K562 (cell line): ENCODE measurements at regions not wholly inside any gene's neighbourhood (a gene's known extent, or its start where the extent isn't known, plus 50 kb on each side); places are given as distances from the start of the nearest gene placed in this dataset.

Source experiments
- ATAC-seq: fragments of 200-7000 bp; cut with Tn5 transposase; 3 replicates; pipeline ENCODE4 v1.9.1; 2020; ENCODE audit warnings: moderate library complexity
- BruUV-seq: library from RNA; stranded (reverse); fragments of 400-500 nt; replicated peaks from 2 replicates; lab custom pipeline; 2021; lab: Mats Ljungman, UMichigan
- CTCF ChIA-PET: fragments of 300-600 bp; formaldehyde crosslinking; extraction: SDS; loops from one replicate; lab custom pipeline; 2021; ENCODE audit warnings: low intra/inter-chr PET ratio; lab: Yijun Ruan, JAX
- POLR2A ChIA-PET: fragments of 300-600, 350-650 bp; sonication (Branson Sonifier 250); formaldehyde crosslinking; extraction: SDS; loops from one replicate; lab custom pipeline; 2021; ENCODE audit warnings: antibody characterized with exemption, inconsistent platforms; lab: Yijun Ruan, JAX
- DNase-seq, 4 experiments: peaks; one replicate each; pipeline versions ENCODE4 v3.0.0 to v3.0.0-alpha.2; 2011 to 2018; ENCODE audit warnings: low spot score in 3 of 4, mixed read lengths in 3 of 4; ENCODE audit errors: extremely low read depth in 1 of 4
- FAIRE-seq: peaks from 2 replicates; lab custom pipeline; 2011; peaks lifted over from hg19 to GRCh38; lab: Jason Lieb, UNC
- H2AFZ ChIP-seq: 2 replicates; pipeline ENCODE4 v1.6.0; 2011; ENCODE audit warnings: low read depth, low read length, control low read depth, inconsistent platforms
- H3K27ac ChIP-seq: fragments of 200-600 bp; 3 replicates; pipeline ENCODE4 v1.8.0; 2011; ENCODE audit warnings: low read depth, mild to moderate bottlenecking, control low read depth, inconsistent platforms, low read length, moderate library complexity, mixed read lengths; ENCODE audit errors: extremely low read depth
- H3K27me3 ChIP-seq, 2 experiments: fragments of 300-600 bp in 1 of 2; 2 replicates in 1 of 2; 3 replicates in 1 of 2; pipeline versions ENCODE4 v1.6.0 to v1.8.0; 2011; ENCODE audit warnings: inconsistent platforms in 2 of 2, low read length in 2 of 2, mild to moderate bottlenecking in 1 of 2, mixed read lengths in 1 of 2, moderate library complexity in 1 of 2; ENCODE audit not compliant: control insufficient read depth in 2 of 2, insufficient read depth in 2 of 2
- H3K36me3 ChIP-seq: fragments of 300-600 bp; 3 replicates; pipeline ENCODE4 v1.8.0; 2011; ENCODE audit warnings: mild to moderate bottlenecking, low read length, inconsistent platforms; ENCODE audit not compliant: control insufficient read depth, insufficient read depth
- H3K4me1 ChIP-seq, 2 experiments: fragments of 200-600 bp in 1 of 2; replicated peaks in 1 of 2; 2 replicates in 1 of 2; 3 replicates in 1 of 2; pipeline versions ENCODE4 v1.5.1 to v1.8.0; 2011; ENCODE audit warnings: inconsistent platforms in 2 of 2, low read length in 2 of 2, mild to moderate bottlenecking in 1 of 2, mixed read lengths in 1 of 2, moderate library complexity in 1 of 2; ENCODE audit not compliant: control insufficient read depth in 2 of 2, insufficient read depth in 2 of 2
- H3K4me2 ChIP-seq: 2 replicates; pipeline ENCODE4 v1.6.1; 2011; ENCODE audit warnings: low read length, control low read depth, inconsistent platforms, mixed read lengths; ENCODE audit not compliant: insufficient read depth
- H3K4me3 ChIP-seq: fragments of 200-600 bp; sonication (generic), shearing (Covaris generic); 2 replicates; pipeline ENCODE4 v1.5.1; 2016; ENCODE audit warnings: control low read depth, inconsistent platforms
- H3K79me2 ChIP-seq: fragments of 200-600 bp; 3 replicates; pipeline ENCODE4 v1.8.0; 2011; ENCODE audit warnings: low read length, inconsistent platforms; ENCODE audit not compliant: control insufficient read depth, insufficient read depth
- H3K9ac ChIP-seq, 2 experiments: 2 replicates each; pipeline versions ENCODE4 v1.6.0 to v1.6.1; 2011; ENCODE audit warnings: low read depth in 2 of 2, low read length in 2 of 2, control low read depth in 1 of 2, inconsistent platforms in 1 of 2, mild to moderate bottlenecking in 1 of 2, mixed read lengths in 1 of 2; ENCODE audit not compliant: insufficient read depth in 1 of 2
- H3K9me1 ChIP-seq: one replicate; pipeline ENCODE4 v1.6.0; 2011; ENCODE audit warnings: inconsistent platforms, mild to moderate bottlenecking, low read length, moderate library complexity; ENCODE audit not compliant: control insufficient read depth, insufficient read depth
- H3K9me3 ChIP-seq: replicated peaks from 2 replicates; pipeline ENCODE4 v1.5.1; 2011; ENCODE audit warnings: low read depth, low read length, inconsistent platforms; ENCODE audit not compliant: control insufficient read depth, insufficient read depth
- H4K20me1 ChIP-seq: replicated peaks from 2 replicates; pipeline ENCODE4 v1.6.1; 2011; ENCODE audit warnings: low read length, inconsistent platforms, mixed read lengths; ENCODE audit not compliant: control insufficient read depth, insufficient read depth
- CBX2 ChIP-seq: fragments of 200-600 bp; sonication (generic); IDR thresholded peaks from one replicate; pipeline ENCODE4 v1.6.1; 2012; ENCODE audit warnings: mild to moderate bottlenecking, low read length, inconsistent platforms; ENCODE audit not compliant: insufficient read depth, poor library complexity, severe bottlenecking
- IRF2 ChIP-seq: sonication (generic); formaldehyde crosslinking; IDR thresholded peaks from 2 replicates; pipeline ENCODE4 v1.8.1; 2022; ENCODE audit warnings: mild to moderate bottlenecking, missing genetic modification reagents
- POLR2H ChIP-seq: IDR thresholded peaks from 2 replicates; pipeline ENCODE4 v1.6.1; 2016; ENCODE audit warnings: missing genetic modification characterization, low read depth, mild to moderate bottlenecking, control low read depth, missing compliant biosample characterization, moderate library complexity
- RAD21 ChIP-seq, 2 experiments: fragments of 250-450 bp in 1 of 2; fragments of 450-650 bp in 1 of 2; sonication (Bioruptor Pico) in 1 of 2; formaldehyde crosslinking in 1 of 2; IDR thresholded peaks in 1 of 2; conservative IDR thresholded peaks in 1 of 2; 2 replicates each; pipeline versions ENCODE4 v1.4.0 to v1.8.0; 2020 to 2022; ENCODE audit warnings: mild to moderate bottlenecking in 2 of 2, moderate library complexity in 1 of 2
- SNRNP70 ChIP-seq: fragments of 200-400 bp; formaldehyde crosslinking; optimal IDR thresholded peaks from 2 replicates; pipeline ENCODE3; 2017; ENCODE audit warnings: low read depth, low read length
- ZBTB1 ChIP-seq: sonication (generic); formaldehyde crosslinking; IDR thresholded peaks from 2 replicates; pipeline ENCODE4 v1.8.1; 2023; ENCODE audit warnings: missing genetic modification reagents, low read depth, mild to moderate bottlenecking, borderline replicate concordance
- ZNF133 ChIP-seq: fragments of 250-450 bp; sonication (Bioruptor Pico); IDR thresholded peaks from 2 replicates; pipeline ENCODE4 v1.4.0; 2020; ENCODE audit warnings: mild to moderate bottlenecking
- ZNF174 ChIP-seq: fragments of 250-450 bp; sonication (Bioruptor Pico); IDR thresholded peaks from 2 replicates; pipeline ENCODE4 v1.4.0; 2020; ENCODE audit warnings: mild to moderate bottlenecking
- ZNF23 ChIP-seq: fragments of 250-450 bp; sonication (Bioruptor Pico); IDR thresholded peaks from 2 replicates; pipeline ENCODE4 v1.4.0; 2020; ENCODE audit warnings: mild to moderate bottlenecking
- ZNF232 ChIP-seq: sonication (generic); formaldehyde crosslinking; IDR thresholded peaks from 2 replicates; pipeline ENCODE4 v1.8.0; 2022; ENCODE audit warnings: mild to moderate bottlenecking, missing genetic modification reagents
- ZNF668 ChIP-seq: fragments of 250-450 bp; sonication (Bioruptor Pico); IDR thresholded peaks from 2 replicates; pipeline ENCODE4 v1.8.0; 2022; ENCODE audit warnings: mild to moderate bottlenecking, inconsistent platforms
- ZNF696 ChIP-seq: fragments of 250-450 bp; sonication (Bioruptor Pico); conservative IDR thresholded peaks from 2 replicates; pipeline ENCODE4 v1.4.0; 2020; ENCODE audit warnings: mild to moderate bottlenecking, moderate library complexity
- WGBS: fragments of 100-300 bp; shearing (Covaris generic); methylation state at CpG from one replicate; pipeline ENCODE4 v1.1.6; 2016; ENCODE audit warnings: low coverage, mixed read lengths; ENCODE audit not compliant: insufficient coverage; ENCODE audit errors: missing lambda C conversion rate; 5-methylcytosine and 5-hydroxymethylcytosine counted together
- in situ Hi-C: fragments of 300-500 bp; cut with MboI; formaldehyde crosslinking; loops from 4 replicates; pipeline ENCODE4 v1.15.0; 2018; ENCODE audit warnings: inconsistent platforms, mixed read lengths
- intact Hi-C: fragments of 100-400 bp; cut with micrococcal nuclease; formaldehyde crosslinking; loops from 2 replicates; pipeline ENCODE4 v1.14.2; 2022
- TF ChIP-seq, protein P1 (sequence below): sonication (generic); formaldehyde crosslinking; IDR thresholded peaks from 2 replicates; pipeline ENCODE4 v1.4.0; 2020; ENCODE audit warnings: mild to moderate bottlenecking, missing genetic modification reagents
- TF ChIP-seq, protein P2 (sequence below): sonication (generic); formaldehyde crosslinking; IDR thresholded peaks from 2 replicates; pipeline ENCODE4 v1.9.0; 2022; ENCODE audit warnings: mild to moderate bottlenecking, missing genetic modification reagents
- TF ChIP-seq, protein P3 (sequence below): fragments of 250-450 bp; sonication (Bioruptor Pico); IDR thresholded peaks from 2 replicates; pipeline ENCODE4 v1.4.0; 2020; ENCODE audit warnings: mild to moderate bottlenecking, moderate library complexity, borderline replicate concordance

DNA sequence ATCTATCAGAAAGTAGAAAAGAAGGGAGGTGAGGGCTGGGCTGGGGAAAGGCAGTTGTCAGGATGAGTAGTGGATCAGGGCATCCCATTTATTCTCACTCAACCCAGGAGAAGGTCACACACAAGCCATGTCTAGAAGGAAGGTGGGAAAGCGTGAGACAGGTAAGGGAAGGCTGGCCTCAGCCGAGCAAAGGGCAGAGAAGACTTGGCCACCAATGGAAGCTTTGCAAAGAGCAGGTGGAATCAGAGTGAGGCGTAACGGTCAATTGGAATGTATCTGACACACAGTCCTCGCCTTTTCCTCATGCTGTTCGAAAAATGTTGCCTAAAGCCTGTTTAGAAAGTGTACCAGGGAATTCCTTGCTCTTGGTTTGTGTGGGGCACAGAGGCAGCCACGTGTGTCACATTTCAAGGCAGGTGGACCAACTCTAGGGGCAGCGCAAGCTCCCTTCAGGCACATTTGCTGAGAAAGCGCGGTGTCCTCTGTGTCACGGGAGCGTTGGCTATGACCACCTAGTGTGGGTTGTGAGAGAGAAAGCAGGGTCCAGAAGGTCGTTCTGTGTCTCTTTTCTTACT, 118.8 kb upstream of the SPATA13 start:
- Histone ChIP-seq H3K36me3 (no peaks in the 10 kb centered on the region), H3K27ac (no peak overlapping the region), H2AFZ (no peak overlapping the region), H4K20me1 (no peaks in the 10 kb centered on the region), H3K4me2 (no peak overlapping the region), H3K27me3 (peaks cover 2 to 5% of the 10 kb centered on the region in 2 experiments; a peak in 1 of 5 replicates), H3K9ac (no peak overlapping the region), H3K9me3 (no peaks in the 10 kb centered on the region), H3K4me3 (no peak overlapping the region), H3K79me2 (no peaks in the 10 kb centered on the region), H3K9me1 (no peaks in the 10 kb centered on the region), H3K4me1 (no peaks in the 10 kb centered on the region)
- TF ChIP-seq IRF2 (CRISPR knock-in tag) = no peak
- TF ChIP-seq POLR2H (tag) = no peak
- TF ChIP-seq ZNF133 (CRISPR knock-in tag) = no peak
- no peak for TF ChIP-seq ZNF23 (CRISPR knock-in tag)
- TF ChIP-seq, protein P1, sequence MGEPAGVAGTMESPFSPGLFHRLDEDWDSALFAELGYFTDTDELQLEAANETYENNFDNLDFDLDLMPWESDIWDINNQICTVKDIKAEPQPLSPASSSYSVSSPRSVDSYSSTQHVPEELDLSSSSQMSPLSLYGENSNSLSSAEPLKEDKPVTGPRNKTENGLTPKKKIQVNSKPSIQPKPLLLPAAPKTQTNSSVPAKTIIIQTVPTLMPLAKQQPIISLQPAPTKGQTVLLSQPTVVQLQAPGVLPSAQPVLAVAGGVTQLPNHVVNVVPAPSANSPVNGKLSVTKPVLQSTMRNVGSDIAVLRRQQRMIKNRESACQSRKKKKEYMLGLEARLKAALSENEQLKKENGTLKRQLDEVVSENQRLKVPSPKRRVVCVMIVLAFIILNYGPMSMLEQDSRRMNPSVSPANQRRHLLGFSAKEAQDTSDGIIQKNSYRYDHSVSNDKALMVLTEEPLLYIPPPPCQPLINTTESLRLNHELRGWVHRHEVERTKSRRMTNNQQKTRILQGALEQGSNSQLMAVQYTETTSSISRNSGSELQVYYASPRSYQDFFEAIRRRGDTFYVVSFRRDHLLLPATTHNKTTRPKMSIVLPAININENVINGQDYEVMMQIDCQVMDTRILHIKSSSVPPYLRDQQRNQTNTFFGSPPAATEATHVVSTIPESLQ (CRISPR knock-in tag) = no peak
- TF ChIP-seq SNRNP70 = no peak
- no peak for TF ChIP-seq ZNF696
- no peak for TF ChIP-seq ZNF174 (CRISPR knock-in tag)
- TF ChIP-seq, protein P2, sequence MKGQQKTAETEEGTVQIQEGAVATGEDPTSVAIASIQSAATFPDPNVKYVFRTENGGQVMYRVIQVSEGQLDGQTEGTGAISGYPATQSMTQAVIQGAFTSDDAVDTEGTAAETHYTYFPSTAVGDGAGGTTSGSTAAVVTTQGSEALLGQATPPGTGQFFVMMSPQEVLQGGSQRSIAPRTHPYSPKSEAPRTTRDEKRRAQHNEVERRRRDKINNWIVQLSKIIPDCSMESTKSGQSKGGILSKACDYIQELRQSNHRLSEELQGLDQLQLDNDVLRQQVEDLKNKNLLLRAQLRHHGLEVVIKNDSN (CRISPR knock-in tag) = no peak
- TF ChIP-seq ZBTB1 (CRISPR knock-in tag) = no peak
- no peak for TF ChIP-seq ZNF668 (CRISPR knock-in tag)
- no peak for TF ChIP-seq RAD21 (CRISPR knock-in tag; conservative IDR thresholded peaks at IDR 0.05 in 1 of 2, IDR thresholded peaks at IDR 0.05 in 1 of 2)
- TF ChIP-seq ZNF232 (CRISPR knock-in tag) = no peak
- TF ChIP-seq CBX2 = no peak
- TF ChIP-seq, protein P3, sequence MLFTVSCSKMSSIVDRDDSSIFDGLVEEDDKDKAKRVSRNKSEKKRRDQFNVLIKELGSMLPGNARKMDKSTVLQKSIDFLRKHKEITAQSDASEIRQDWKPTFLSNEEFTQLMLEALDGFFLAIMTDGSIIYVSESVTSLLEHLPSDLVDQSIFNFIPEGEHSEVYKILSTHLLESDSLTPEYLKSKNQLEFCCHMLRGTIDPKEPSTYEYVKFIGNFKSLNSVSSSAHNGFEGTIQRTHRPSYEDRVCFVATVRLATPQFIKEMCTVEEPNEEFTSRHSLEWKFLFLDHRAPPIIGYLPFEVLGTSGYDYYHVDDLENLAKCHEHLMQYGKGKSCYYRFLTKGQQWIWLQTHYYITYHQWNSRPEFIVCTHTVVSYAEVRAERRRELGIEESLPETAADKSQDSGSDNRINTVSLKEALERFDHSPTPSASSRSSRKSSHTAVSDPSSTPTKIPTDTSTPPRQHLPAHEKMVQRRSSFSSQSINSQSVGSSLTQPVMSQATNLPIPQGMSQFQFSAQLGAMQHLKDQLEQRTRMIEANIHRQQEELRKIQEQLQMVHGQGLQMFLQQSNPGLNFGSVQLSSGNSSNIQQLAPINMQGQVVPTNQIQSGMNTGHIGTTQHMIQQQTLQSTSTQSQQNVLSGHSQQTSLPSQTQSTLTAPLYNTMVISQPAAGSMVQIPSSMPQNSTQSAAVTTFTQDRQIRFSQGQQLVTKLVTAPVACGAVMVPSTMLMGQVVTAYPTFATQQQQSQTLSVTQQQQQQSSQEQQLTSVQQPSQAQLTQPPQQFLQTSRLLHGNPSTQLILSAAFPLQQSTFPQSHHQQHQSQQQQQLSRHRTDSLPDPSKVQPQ (CRISPR knock-in tag) = no peak
- intact Hi-C loops = no loop called here
- ATAC-seq (no peak), DNase-seq (no peak), FAIRE-seq (no peak)
- ChIA-PET CTCF (no interaction called here), POLR2A (no interaction called here)
- in situ Hi-C loops = no loop called here
- 7% methylated on average over 13 of the region's 13 CpGs for WGBS
- BruUV-seq = no TSS peak
